ENCODE measurements at regions not wholly inside any gene's neighbourhood (a gene's known extent, or its start where the extent isn't known, plus 50 kb on each side); places are given as distances from the start of the nearest gene placed in this dataset.
"Not testable (repeated sequence)": the region's sequence is repeated elsewhere in the genome, so short reads cannot be mapped to it uniquely, and the experiment has no call there.

- Histone ChIP-seq H3K4me3 (ENCODE audit: low read depth in 1 of 3, low read length in 3 of 3) (no peak overlapping the region), H3K9me3 (ENCODE audit: control insufficient read depth in 2 of 2, insufficient read depth in 1 of 2, low read depth in 1 of 2, low read length in 1 of 2) (no peaks in the 10 kb centered on the region), H3K4me1 (ENCODE audit: control insufficient read depth in 3 of 3, insufficient read depth in 2 of 3, low read depth in 1 of 3, low read length in 2 of 3) (no peaks in the 10 kb centered on the region), H3K27me3 (ENCODE audit: control insufficient read depth in 3 of 3, insufficient read depth in 3 of 3, low read length in 3 of 3) (no peaks in the 10 kb centered on the region), H3K36me3 (ENCODE audit: control insufficient read depth in 3 of 3, insufficient read depth in 2 of 3, low read depth in 1 of 3, low read length in 3 of 3) (no peaks in the 10 kb centered on the region), H3K27ac (ENCODE audit: low read depth in 1 of 3, low read length in 2 of 3) (no peak overlapping the region)
- DNase-seq (no peak), FAIRE-seq (no peak)
- WGBS, 3 donors: 62 to 78% (median 73%) methylated on average over 4 of the region's 4 CpGs
Measured at GRCh38 chr14:34275078-34275477, 187.0 kb downstream of the SPTSSA start.

DNA sequence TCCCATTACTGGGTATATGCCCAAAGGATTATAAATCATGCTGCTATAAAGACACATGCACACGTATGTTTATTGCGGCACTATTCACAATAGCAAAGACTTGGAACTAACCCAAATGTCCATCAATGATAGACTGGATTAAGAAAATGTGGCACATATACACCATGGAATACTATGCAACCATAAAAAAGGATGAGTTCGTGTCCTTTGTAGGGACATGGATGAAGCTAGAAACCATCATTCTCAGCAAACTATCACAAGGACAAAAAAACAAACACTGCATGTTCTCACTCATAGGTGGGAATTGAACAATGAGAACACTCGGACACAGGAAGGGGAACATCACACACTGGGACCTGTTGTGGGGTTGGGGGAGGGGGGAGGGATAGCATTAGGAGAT lies 188.3 kb downstream of the SPTSSA start:
- not testable (repeated sequence) for H3K36me3 ChIP-seq (ENCODE audit: control insufficient read depth in 3 of 3, insufficient read depth in 2 of 3, low read depth in 1 of 3, low read length in 3 of 3); H3K27me3 ChIP-seq (ENCODE audit: control insufficient read depth in 3 of 3, insufficient read depth in 3 of 3, low read length in 3 of 3); H3K4me3 ChIP-seq (ENCODE audit: low read depth in 1 of 3, low read length in 3 of 3); FAIRE-seq; H3K27ac ChIP-seq (ENCODE audit: low read depth in 1 of 3, low read length in 2 of 3); H3K9me3 ChIP-seq (ENCODE audit: control insufficient read depth in 2 of 2, insufficient read depth in 1 of 2, low read depth in 1 of 2, low read length in 1 of 2); H3K4me1 ChIP-seq (ENCODE audit: control insufficient read depth in 3 of 3, insufficient read depth in 2 of 3, low read depth in 1 of 3, low read length in 2 of 3); DNase-seq
- WGBS, 3 donors: 83 to 90% (median 88%) methylated on average over 1 to 2 of the region's 4 CpGs

GRCh38 chr14:34270361-34270760 lies 191.7 kb downstream of the SPTSSA start:
- Histone ChIP-seq H3K4me1 (ENCODE audit: control insufficient read depth in 3 of 3, insufficient read depth in 2 of 3, low read depth in 1 of 3, low read length in 2 of 3) (no peaks in the 10 kb centered on the region), H3K4me3 (ENCODE audit: low read depth in 1 of 3, low read length in 3 of 3) (no peak overlapping the region), H3K27ac (ENCODE audit: low read depth in 1 of 3, low read length in 2 of 3) (no peak overlapping the region), H3K36me3 (ENCODE audit: control insufficient read depth in 3 of 3, insufficient read depth in 2 of 3, low read depth in 1 of 3, low read length in 3 of 3) (no peaks in the 10 kb centered on the region), H3K9me3 (ENCODE audit: control insufficient read depth in 2 of 2, insufficient read depth in 1 of 2, low read depth in 1 of 2, low read length in 1 of 2) (no peaks in the 10 kb centered on the region), H3K27me3 (ENCODE audit: control insufficient read depth in 3 of 3, insufficient read depth in 3 of 3, low read length in 3 of 3) (peaks cover 0 to 5% (median 0%) of the 10 kb centered on the region in 3 donors)
- DNase-seq (no peak), FAIRE-seq (no peak)
- 78 to 88% (median 87%) methylated on average over 5 of the region's 5 CpGs for WGBS, 3 donors

- no peak for DNase-seq
- Histone ChIP-seq H3K36me3 (ENCODE audit: control insufficient read depth in 3 of 3, insufficient read depth in 2 of 3, low read depth in 1 of 3, low read length in 3 of 3) (no peaks in the 10 kb centered on the region), H3K4me1 (ENCODE audit: control insufficient read depth in 3 of 3, insufficient read depth in 2 of 3, low read depth in 1 of 3, low read length in 2 of 3) (no peaks in the 10 kb centered on the region), H3K4me3 (ENCODE audit: low read depth in 1 of 3, low read length in 3 of 3) (no peak overlapping the region), H3K27ac (ENCODE audit: low read depth in 1 of 3, low read length in 2 of 3) (no peak overlapping the region), H3K9me3 (ENCODE audit: control insufficient read depth in 2 of 2, insufficient read depth in 1 of 2, low read depth in 1 of 2, low read length in 1 of 2) (peaks cover 0 to 2% of the 10 kb centered on the region in 2 donors), H3K27me3 (ENCODE audit: control insufficient read depth in 3 of 3, insufficient read depth in 3 of 3, low read length in 3 of 3) (peaks cover 0 to 5% (median 0%) of the 10 kb centered on the region in 3 donors)
- no peak for FAIRE-seq
- WGBS, 3 donors: 60 to 72% (median 68%) methylated on average over 4 of the region's 4 CpGs
Measured at GRCh38 chr14:34266344-34266743, 195.7 kb downstream of the SPTSSA start.

GRCh38 chr14:34262127-34262910 lies 199.7 kb downstream of the SPTSSA start:
- Histone ChIP-seq H3K27ac (ENCODE audit: low read depth in 1 of 3, low read length in 2 of 3) (no peak overlapping the region), H3K27me3 (ENCODE audit: control insufficient read depth in 3 of 3, insufficient read depth in 3 of 3, low read length in 3 of 3) (no peaks in the 10 kb centered on the region), H3K9me3 (ENCODE audit: control insufficient read depth in 2 of 2, insufficient read depth in 1 of 2, low read depth in 1 of 2, low read length in 1 of 2) (peaks cover 0 to 2% of the 10 kb centered on the region in 2 donors), H3K36me3 (ENCODE audit: control insufficient read depth in 3 of 3, insufficient read depth in 2 of 3, low read depth in 1 of 3, low read length in 3 of 3) (no peaks in the 10 kb centered on the region), H3K4me1 (ENCODE audit: control insufficient read depth in 3 of 3, insufficient read depth in 2 of 3, low read depth in 1 of 3, low read length in 2 of 3) (no peaks in the 10 kb centered on the region), H3K4me3 (ENCODE audit: low read depth in 1 of 3, low read length in 3 of 3) (no peak overlapping the region)
- WGBS, 3 donors: 67 to 71% (median 69%) methylated on average over 9 of the region's 9 CpGs
- no peak for DNase-seq
- no peak for FAIRE-seq

DNA sequence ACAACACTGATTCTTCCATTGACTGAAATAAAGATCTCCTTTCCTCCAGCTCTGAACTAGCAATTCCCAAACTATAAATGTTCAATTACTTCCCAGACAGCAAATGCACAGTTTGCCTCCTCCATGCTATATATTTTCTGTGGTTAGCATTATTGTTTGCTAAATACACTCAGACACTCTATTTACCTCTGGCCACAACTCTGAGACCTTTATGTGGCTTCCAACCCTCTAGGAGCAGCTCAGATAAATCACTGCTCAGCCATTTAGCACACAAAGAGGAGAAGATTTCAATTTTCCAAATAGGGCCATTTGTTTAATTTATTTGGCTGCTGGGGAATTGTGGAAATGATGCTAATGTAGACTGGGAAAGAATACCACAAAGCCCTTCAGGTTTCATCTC lies 202.0 kb downstream of the SPTSSA start:
- Histone ChIP-seq H3K27me3 (ENCODE audit: control insufficient read depth in 3 of 3, insufficient read depth in 3 of 3, low read length in 3 of 3) (no peaks in the 10 kb centered on the region), H3K27ac (ENCODE audit: low read depth in 1 of 3, low read length in 2 of 3) (no peak overlapping the region), H3K4me1 (ENCODE audit: control insufficient read depth in 3 of 3, insufficient read depth in 2 of 3, low read depth in 1 of 3, low read length in 2 of 3) (no peaks in the 10 kb centered on the region), H3K36me3 (ENCODE audit: control insufficient read depth in 3 of 3, insufficient read depth in 2 of 3, low read depth in 1 of 3, low read length in 3 of 3) (no peaks in the 10 kb centered on the region), H3K4me3 (ENCODE audit: low read depth in 1 of 3, low read length in 3 of 3) (no peak overlapping the region), H3K9me3 (ENCODE audit: control insufficient read depth in 2 of 2, insufficient read depth in 1 of 2, low read depth in 1 of 2, low read length in 1 of 2) (peaks cover 0 to 2% of the 10 kb centered on the region in 2 donors)
- DNase-seq: no peak
- no peak for FAIRE-seq

DNA sequence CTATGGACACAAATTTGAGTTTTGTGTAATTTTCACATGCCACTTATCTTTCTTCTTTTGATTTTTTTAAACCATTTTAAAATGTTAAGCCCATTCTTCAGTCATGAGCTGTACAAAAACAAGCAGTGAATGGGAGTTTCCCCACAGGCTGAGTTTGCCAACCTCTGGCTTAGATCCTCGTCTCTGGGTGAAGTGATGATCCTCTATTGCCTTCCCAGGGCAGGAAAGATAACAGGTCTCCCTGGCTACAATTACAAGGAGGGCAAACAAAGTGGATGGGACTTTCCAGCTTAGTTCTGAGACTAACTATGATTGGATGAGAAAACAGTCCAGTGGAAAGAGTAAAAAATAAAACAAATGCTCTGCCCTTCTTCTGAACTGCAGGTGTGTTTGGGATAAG lies 203.7 kb downstream of the SPTSSA start:
- Histone ChIP-seq H3K27ac (ENCODE audit: low read depth in 1 of 3, low read length in 2 of 3) (no peak overlapping the region), H3K4me1 (ENCODE audit: control insufficient read depth in 3 of 3, insufficient read depth in 2 of 3, low read depth in 1 of 3, low read length in 2 of 3) (no peaks in the 10 kb centered on the region), H3K9me3 (ENCODE audit: control insufficient read depth in 2 of 2, insufficient read depth in 1 of 2, low read depth in 1 of 2, low read length in 1 of 2) (peaks cover 0 to 2% of the 10 kb centered on the region in 2 donors), H3K4me3 (ENCODE audit: low read depth in 1 of 3, low read length in 3 of 3) (no peak overlapping the region), H3K27me3 (ENCODE audit: control insufficient read depth in 3 of 3, insufficient read depth in 3 of 3, low read length in 3 of 3) (no peaks in the 10 kb centered on the region), H3K36me3 (ENCODE audit: control insufficient read depth in 3 of 3, insufficient read depth in 2 of 3, low read depth in 1 of 3, low read length in 3 of 3) (no peaks in the 10 kb centered on the region)
- WGBS, 3 donors: 8 to 29% (median 8%) methylated on average over 1 of the region's 1 CpG
- DNase-seq (peak in 1 of 2 donors; percentile 21), FAIRE-seq (no peak)

DNA sequence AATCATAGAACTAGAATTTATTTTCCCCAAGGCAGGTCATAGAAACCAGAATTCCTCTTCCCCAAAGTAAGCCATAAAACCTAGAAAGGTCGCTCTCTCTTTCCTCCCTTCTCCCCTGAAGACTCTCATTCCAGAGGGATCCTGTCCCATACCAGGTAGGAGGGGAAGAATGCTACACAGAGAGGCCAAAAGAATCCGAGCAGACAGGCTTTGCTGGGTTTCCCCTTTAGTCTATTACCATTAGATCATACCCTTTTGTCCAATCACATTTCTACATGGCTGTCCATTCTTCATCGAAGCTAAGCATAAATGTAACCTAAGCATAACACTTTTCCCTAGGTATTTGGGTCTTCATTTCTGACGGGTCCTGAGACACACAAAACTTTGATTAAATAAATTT lies 204.5 kb downstream of the SPTSSA start:
- WGBS, 3 donors: 69 to 79% (median 71%) methylated on average over 4 of the region's 4 CpGs
- Histone ChIP-seq H3K36me3 (ENCODE audit: control insufficient read depth in 3 of 3, insufficient read depth in 2 of 3, low read depth in 1 of 3, low read length in 3 of 3) (no peaks in the 10 kb centered on the region), H3K4me3 (ENCODE audit: low read depth in 1 of 3, low read length in 3 of 3) (no peak overlapping the region), H3K27me3 (ENCODE audit: control insufficient read depth in 3 of 3, insufficient read depth in 3 of 3, low read length in 3 of 3) (no peaks in the 10 kb centered on the region), H3K27ac (ENCODE audit: low read depth in 1 of 3, low read length in 2 of 3) (no peak overlapping the region), H3K9me3 (ENCODE audit: control insufficient read depth in 2 of 2, insufficient read depth in 1 of 2, low read depth in 1 of 2, low read length in 1 of 2) (no peaks in the 10 kb centered on the region), H3K4me1 (ENCODE audit: control insufficient read depth in 3 of 3, insufficient read depth in 2 of 3, low read depth in 1 of 3, low read length in 2 of 3) (no peaks in the 10 kb centered on the region)
- no peak for FAIRE-seq
- no peak for DNase-seq

- FAIRE-seq: no peak
- H3K27me3 ChIP-seq (ENCODE audit: control insufficient read depth in 3 of 3, insufficient read depth in 3 of 3, low read length in 3 of 3): no peaks in the 10 kb centered on the region
- no peaks in the 10 kb centered on the region for H3K4me1 ChIP-seq (ENCODE audit: control insufficient read depth in 3 of 3, insufficient read depth in 2 of 3, low read depth in 1 of 3, low read length in 2 of 3)
- no peaks in the 10 kb centered on the region for H3K36me3 ChIP-seq (ENCODE audit: control insufficient read depth in 3 of 3, insufficient read depth in 2 of 3, low read depth in 1 of 3, low read length in 3 of 3)
- no peak overlapping the region for H3K4me3 ChIP-seq (ENCODE audit: low read depth in 1 of 3, low read length in 3 of 3)
- H3K27ac ChIP-seq (ENCODE audit: low read depth in 1 of 3, low read length in 2 of 3): no peak overlapping the region
- DNase-seq: no peak
- H3K9me3 ChIP-seq (ENCODE audit: control insufficient read depth in 2 of 2, insufficient read depth in 1 of 2, low read depth in 1 of 2, low read length in 1 of 2): no peaks in the 10 kb centered on the region
- 85 to 95% (median 92%) methylated on average over 1 of the region's 1 CpG for WGBS, 3 donors
Measured at GRCh38 chr14:34256223-34256622, 205.8 kb downstream of the SPTSSA start.
